NCI-H2171 treated with DMSO at 0.1 percent for 48 hours (cell line): ENCODE measurements at regions not wholly inside any gene's neighbourhood (a gene's known extent, or its start where the extent isn't known, plus 50 kb on each side); places are given as distances from the start of the nearest gene placed in this dataset.
"Not testable (repeated sequence)": the region's sequence is repeated elsewhere in the genome, so short reads cannot be mapped to it uniquely, and the experiment has no call there.

Source experiments
- DNase-seq: peaks from one replicate; lab custom pipeline; 2025; lab: John Stamatoyannopoulos, UW

DNA sequence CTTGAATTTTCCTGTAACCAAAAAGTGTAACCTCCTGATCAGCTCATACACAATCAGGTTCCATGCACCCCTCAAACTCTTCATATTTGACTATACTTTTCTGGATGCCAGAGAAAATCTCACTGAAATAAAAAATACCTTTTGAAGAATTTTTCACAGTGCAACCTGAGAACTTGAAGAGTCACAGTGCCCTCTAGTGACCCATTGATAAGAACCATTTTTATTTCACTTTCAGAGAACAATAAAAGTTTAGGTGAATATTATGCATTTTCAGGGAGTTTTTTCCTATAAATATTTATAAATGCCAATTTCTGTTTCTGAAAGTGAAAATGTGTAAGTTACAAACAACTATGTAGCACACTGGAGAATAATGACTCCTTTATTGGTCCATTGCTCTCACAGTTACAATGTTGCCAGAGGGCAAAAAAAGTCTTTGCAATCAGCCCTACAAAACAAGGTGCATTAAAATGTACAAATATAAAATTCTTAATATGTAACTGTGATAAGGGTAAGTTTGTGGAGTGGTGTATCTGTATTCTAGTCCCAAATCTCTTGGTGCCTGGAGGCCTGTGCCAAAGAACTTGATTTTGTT lies 153.6 kb upstream of the INTU start:
- peak; percentile 24 for DNase-seq

GRCh38 chr4:127482049-127482448 lies 150.7 kb upstream of the INTU start:
- no peak for DNase-seq

DNA sequence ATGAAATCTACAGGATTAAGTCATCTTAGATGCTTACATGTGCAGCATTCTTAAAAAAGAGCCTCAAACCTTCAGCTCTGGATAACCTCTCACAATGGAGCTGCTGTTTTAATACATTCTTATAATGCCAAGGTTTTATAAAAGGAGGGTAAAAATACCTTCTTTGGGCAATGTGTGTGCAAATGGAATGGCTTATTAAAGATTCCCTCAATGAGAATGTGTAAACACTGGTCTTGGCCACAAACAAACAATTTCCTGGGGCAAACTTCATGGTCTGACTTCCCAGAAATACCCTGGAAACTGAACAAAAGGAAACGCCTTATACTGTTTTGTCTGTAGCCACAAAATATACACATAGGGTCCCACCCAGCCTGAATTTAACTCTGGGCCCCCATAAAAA lies 148.6 kb upstream of the INTU start:
- DNase-seq, result no peak

DNA sequence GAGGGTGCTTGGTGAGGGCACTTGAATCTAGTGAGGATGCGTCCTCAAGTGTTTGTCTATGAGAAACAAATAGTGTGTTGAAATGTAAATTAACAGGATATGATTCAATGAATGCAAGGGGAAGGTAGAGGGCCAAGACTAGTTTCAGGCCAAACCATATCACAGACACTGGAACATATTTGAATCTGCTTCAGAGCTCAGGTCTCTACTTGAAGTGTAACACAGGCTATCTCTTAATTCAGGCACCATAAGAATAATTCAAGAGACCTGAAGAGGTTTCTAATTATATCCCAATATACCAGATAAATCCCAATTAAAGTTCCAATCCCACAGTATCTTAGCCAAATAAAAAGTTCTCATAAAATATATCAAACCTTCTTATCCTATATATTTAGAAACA lies 146.5 kb upstream of the INTU start:
- DNase-seq, result no peak

DNA sequence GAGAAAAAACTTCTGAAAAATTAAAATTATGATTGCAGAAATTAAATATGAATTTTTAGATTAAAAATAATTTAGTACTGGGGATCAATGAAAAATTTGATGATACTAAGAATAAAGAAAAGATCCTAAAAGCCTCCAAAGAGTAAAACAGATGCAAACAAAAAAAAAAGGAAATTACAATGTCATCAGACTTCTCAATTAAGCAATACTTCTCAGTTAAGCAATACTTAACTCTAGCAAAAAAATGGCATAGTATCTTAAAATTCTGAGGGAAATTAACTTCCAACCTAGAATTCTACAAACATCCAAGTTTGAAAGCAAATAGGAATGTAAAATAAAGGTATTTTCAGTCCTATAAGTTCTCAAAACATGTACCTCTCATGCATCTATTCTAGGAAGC lies 141.2 kb upstream of the INTU start:
- DNase-seq, result no peak

GRCh38 chr4:127496875-127497274 lies 135.9 kb upstream of the INTU start:
- not testable (repeated sequence) for DNase-seq

DNA sequence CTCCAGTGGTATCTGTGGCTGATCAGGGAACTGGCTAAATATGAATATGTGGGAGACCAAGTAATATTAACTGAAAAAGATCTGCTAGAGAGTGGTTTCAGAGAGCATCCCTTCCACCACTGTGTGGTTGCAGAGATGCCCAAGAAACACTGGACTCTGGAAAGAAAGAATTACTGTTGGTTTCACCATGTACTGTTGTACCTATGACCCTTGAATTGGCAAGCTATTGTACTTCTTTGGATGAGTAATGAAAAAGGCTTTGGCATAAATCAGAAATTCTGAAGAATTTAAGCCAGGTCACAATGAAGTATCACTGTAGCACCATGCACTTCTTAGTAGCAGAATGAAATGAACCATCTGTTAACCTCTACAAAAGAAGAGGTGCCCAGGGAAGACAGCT lies 134.4 kb upstream of the INTU start:
- no peak for DNase-seq

DNA sequence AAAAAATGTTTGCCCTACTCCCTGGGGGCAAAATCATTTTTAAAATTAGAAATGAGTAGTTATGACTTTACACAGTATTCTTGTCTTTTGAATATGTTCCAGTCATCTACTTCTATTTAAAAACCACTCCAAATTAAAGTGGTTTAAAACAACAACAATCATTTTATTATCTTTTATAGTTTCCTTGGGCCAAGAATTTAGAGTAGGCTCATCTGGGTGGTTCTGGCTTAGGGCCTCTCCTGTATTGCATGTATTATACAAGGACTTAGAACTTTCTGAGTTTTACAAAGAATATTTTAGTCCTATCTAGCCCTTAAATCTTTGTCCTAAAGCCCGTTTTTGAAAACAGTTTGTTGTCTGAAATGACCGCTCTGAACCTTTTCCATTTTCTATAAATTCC lies 132.5 kb upstream of the INTU start:
- no peak for DNase-seq

GRCh38 chr4:127501103-127501502 lies 131.7 kb upstream of the INTU start:
- no peak for DNase-seq

DNA sequence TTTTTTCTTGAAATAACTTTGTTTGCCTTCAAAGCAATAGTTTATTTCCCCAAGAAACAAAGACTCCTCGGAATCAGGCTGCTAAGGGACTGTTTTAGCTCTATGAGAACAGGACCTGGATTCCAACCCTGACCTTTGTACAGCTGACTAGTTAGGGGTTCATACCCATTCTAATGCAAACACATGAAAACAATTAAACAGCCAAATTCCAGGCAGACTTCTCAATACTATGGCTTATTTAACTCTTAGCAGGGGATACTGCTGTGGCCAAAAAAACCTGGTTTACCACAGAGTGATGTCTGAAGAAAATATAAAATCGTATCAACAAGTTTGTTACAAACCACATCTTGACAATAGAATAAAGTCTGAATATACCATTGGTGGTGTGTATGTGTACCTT lies 129.6 kb upstream of the INTU start:
- no peak for DNase-seq

GRCh38 chr4:127505203-127505602 lies 127.6 kb upstream of the INTU start:
- DNase-seq, result peak; percentile 3

DNA sequence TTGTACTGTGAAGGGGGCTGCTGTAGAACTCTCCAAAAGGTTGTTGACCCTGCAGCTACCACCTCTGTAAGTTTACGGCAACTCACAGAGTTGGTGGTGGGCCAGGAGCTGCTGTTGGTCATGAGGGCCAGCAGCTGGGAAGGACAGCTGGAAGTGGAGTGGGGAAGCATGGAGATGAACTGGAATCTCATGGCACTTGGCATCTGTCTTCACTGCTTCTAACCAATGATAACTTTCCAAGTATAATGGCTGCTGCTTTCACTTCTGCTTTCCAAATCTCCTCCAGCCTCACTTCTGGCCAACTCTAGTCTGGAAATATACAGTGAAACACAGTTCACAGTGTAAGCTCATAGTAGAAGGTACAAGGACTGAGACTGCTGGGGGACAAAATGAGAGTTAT lies 126.5 kb upstream of the INTU start:
- no peak for DNase-seq

DNA sequence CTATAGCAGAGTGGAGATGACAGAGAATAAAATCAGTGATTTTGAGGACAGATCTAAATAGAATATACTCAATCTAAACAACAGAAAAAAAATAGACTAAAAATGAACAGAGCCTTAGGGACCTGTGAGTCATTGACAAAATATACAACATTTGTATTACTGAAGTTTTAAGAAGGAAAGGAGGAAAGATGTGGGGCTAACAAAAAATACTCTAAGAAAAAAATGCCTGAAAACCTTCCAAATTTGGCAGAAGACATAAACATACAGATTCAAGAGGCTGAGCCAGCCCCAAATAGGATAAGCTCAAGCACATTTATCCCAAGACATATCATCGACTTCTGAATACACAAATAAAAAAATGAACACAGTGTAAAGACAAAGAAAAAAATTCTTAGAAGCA lies 123.6 kb upstream of the INTU start:
- DNase-seq, result no peak

GRCh38 chr4:127512672-127513071 lies 120.1 kb upstream of the INTU start:
- DNase-seq, result not testable (repeated sequence)

DNA sequence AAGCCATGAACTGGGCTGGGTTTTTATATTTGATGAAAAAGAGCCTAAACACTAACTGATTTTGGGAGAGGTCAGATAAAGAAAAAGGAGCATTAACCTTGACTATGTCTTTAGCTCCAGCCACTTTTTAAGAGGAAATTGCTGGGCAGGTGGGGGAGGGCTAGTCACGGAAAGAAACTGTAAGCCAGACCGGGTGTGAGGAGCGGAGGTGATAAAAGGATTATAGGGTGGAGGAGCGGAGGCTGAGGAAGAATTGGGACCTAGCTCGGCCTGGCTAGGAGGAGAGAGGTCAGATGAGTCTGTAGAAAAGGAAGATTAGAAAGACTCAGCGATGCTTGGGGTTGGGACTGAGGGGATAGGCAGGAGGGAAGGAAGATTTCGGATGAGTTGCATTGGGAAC lies 117.5 kb upstream of the INTU start:
- not testable (repeated sequence) for DNase-seq

DNA sequence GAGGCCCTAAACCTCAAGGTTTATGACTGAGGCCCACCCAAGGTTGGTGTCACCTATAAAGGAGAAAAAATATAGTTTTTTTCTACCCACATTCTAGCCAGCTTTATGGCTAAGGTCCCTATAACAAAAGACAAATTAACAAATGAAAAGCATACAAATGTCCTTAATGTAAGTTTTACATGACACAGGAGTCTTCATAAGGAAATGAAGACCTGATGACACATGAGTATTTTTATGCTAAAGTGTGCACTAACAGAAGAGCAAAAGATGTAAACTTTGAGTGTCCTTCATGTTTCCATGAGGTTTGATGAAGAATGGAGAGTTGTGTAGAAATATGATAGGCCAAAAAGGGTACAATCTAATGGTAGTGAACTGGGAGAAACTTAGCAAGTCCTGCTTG lies 114.7 kb upstream of the INTU start:
- DNase-seq, result no peak

DNA sequence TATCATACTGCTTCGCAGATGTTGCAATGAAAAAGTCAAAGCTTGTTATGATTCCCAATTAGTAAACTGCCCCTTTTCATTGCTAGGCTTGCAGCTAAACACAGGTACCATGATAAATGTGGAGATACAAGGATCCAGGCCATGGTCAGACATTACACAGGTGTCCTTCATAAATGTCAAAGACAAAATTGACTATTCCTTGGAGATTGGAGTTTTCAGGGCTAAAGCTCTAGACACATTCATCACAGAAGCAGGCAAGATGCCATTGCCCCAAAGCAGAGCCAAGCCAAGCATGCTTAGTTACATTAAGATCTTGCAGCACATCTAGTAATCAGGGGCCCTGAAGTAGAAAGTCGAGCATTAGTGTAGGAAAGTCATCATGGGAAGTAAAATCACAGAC lies 111.3 kb upstream of the INTU start:
- DNase-seq, result no peak

DNA sequence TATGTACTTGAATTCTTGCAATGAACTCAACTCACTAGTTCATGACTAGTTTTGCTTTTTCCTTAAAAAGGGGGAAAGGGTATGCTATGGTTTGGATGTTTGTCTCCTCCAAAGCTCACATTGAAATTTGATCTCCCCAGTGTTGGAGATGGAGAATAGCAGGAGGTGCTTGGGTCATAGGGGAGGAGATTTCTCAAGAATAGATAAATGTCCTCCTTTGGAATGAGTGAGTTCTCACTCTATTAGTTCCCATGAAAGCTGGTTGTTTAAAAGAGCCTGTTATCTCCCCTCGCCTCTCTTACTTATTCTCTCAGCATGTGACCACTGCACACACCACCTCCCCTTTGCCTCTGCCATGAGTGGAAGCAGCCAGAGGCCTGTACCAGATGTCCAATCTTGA lies 109.4 kb upstream of the INTU start:
- no peak for DNase-seq

DNA sequence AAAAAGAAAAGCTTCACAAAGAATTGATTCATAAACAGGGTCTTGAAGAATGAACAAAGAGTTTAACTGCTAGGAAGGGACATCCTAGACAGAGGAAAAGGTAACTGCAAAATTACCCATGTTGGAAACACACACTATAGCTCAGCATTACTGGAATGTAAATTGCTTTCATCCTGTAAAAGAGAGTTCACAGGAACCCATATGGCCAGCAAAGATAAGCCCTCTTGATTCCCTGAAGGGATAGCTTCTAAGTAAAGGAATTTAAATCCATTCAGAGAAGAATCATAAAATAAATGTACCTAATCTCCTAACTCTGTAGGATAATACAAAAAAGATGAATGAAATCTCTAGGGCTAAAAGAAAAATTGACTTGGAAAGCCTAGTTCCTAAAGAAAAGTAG lies 107.1 kb upstream of the INTU start:
- DNase-seq, result no peak

DNA sequence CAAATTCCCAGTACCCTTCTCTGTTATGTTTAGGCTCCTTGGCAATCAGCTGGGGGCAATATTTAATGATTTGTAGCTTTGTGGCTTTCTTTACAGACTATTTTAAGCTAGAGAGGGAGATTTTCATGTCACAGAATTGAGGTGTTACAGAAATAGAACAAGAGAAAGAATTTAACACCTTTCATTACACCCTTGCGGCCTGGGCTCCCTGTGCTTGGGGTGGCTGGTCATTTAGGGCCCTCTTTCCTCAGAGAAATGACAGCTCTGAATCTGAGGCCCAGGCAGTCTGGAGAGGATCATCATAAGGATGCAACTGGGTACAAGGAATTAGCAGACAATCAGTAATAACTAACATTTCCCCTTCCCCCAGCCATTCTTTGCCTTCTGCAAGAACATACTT lies 104.5 kb upstream of the INTU start:
- DNase-seq, result no peak

- DNase-seq, result not testable (repeated sequence)
These were observed 102.9 kb upstream of the INTU start for GRCh38 chr4:127529879-127530278.

- no peak for DNase-seq
These were observed 99.6 kb upstream of the INTU start for GRCh38 chr4:127533028-127533700.

GRCh38 chr4:127534041-127534825 lies 98.5 kb upstream of the INTU start:
- DNase-seq, result no peak
